A549 (cell line): ENCODE measurements at regions not wholly inside any gene's neighbourhood (a gene's known extent, or its start where the extent isn't known, plus 50 kb on each side); places are given as distances from the start of the nearest gene placed in this dataset.

Experiments used
- CHD4 ChIP-seq: fragments of 200-600 bp; sonication (generic); IDR thresholded peaks from 2 replicates; pipeline ENCODE4 v1.6.1; 2016; ENCODE audit warnings: antibody characterized with exemption, mild to moderate bottlenecking, borderline replicate concordance
- POLR2A ChIP-seq: IDR thresholded peaks from 2 replicates; pipeline ENCODE4 v1.6.1; 2012; ENCODE audit warnings: mild to moderate bottlenecking, low read length
- ZFP36 ChIP-seq: fragments of 450-650 bp; IDR thresholded peaks from 2 replicates; pipeline ENCODE4 v1.6.1; 2014; ENCODE audit warnings: borderline replicate concordance; ENCODE audit not compliant: partially characterized antibody
- TF ChIP-seq, protein P1 (sequence below): fragments of >200 bp; sonication (Bioruptor Twin); formaldehyde crosslinking; IDR thresholded peaks from 3 replicates; pipeline ENCODE4 v1.5.1; 2016
- TF ChIP-seq, protein P2 (sequence below): fragments of 200-600 bp; sonication (generic); IDR thresholded peaks from 2 replicates; pipeline ENCODE4 v1.6.1; 2016; ENCODE audit warnings: antibody characterized with exemption, mild to moderate bottlenecking, moderate library complexity
- TF ChIP-seq, protein P3 (sequence below): IDR thresholded peaks from 2 replicates; pipeline ENCODE4 v1.6.1; 2012
- TF ChIP-seq, protein P4 (sequence below): IDR thresholded peaks from 2 replicates; pipeline ENCODE4 v1.6.1; 2012

DNA sequence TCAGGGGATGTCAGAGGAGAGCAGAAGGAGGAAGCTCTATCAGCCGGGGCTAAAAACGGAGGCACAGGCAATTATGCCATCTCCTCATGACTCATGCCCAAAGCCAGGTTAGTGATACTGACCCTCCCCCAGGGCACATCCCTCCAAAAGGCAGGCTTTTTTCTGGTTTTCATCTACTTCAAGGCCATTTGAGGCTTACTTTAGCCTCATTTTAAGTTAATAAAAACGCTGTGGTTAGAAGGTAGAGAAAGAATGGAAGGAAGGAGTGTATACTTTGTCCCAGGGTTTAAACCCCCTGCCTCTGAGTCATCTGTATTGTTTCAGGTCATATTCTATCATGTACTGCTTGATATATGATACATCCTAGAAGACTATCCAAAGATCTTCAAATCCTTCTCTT is 89.7 kb upstream of the NDP start:
- no peak for TF ChIP-seq CHD4
- TF ChIP-seq, protein P1, sequence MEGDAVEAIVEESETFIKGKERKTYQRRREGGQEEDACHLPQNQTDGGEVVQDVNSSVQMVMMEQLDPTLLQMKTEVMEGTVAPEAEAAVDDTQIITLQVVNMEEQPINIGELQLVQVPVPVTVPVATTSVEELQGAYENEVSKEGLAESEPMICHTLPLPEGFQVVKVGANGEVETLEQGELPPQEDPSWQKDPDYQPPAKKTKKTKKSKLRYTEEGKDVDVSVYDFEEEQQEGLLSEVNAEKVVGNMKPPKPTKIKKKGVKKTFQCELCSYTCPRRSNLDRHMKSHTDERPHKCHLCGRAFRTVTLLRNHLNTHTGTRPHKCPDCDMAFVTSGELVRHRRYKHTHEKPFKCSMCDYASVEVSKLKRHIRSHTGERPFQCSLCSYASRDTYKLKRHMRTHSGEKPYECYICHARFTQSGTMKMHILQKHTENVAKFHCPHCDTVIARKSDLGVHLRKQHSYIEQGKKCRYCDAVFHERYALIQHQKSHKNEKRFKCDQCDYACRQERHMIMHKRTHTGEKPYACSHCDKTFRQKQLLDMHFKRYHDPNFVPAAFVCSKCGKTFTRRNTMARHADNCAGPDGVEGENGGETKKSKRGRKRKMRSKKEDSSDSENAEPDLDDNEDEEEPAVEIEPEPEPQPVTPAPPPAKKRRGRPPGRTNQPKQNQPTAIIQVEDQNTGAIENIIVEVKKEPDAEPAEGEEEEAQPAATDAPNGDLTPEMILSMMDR = no peak
- TF ChIP-seq POLR2A = no peak
- TF ChIP-seq, protein P2, sequence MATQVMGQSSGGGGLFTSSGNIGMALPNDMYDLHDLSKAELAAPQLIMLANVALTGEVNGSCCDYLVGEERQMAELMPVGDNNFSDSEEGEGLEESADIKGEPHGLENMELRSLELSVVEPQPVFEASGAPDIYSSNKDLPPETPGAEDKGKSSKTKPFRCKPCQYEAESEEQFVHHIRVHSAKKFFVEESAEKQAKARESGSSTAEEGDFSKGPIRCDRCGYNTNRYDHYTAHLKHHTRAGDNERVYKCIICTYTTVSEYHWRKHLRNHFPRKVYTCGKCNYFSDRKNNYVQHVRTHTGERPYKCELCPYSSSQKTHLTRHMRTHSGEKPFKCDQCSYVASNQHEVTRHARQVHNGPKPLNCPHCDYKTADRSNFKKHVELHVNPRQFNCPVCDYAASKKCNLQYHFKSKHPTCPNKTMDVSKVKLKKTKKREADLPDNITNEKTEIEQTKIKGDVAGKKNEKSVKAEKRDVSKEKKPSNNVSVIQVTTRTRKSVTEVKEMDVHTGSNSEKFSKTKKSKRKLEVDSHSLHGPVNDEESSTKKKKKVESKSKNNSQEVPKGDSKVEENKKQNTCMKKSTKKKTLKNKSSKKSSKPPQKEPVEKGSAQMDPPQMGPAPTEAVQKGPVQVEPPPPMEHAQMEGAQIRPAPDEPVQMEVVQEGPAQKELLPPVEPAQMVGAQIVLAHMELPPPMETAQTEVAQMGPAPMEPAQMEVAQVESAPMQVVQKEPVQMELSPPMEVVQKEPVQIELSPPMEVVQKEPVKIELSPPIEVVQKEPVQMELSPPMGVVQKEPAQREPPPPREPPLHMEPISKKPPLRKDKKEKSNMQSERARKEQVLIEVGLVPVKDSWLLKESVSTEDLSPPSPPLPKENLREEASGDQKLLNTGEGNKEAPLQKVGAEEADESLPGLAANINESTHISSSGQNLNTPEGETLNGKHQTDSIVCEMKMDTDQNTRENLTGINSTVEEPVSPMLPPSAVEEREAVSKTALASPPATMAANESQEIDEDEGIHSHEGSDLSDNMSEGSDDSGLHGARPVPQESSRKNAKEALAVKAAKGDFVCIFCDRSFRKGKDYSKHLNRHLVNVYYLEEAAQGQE = no peak
- TF ChIP-seq, protein P3, sequence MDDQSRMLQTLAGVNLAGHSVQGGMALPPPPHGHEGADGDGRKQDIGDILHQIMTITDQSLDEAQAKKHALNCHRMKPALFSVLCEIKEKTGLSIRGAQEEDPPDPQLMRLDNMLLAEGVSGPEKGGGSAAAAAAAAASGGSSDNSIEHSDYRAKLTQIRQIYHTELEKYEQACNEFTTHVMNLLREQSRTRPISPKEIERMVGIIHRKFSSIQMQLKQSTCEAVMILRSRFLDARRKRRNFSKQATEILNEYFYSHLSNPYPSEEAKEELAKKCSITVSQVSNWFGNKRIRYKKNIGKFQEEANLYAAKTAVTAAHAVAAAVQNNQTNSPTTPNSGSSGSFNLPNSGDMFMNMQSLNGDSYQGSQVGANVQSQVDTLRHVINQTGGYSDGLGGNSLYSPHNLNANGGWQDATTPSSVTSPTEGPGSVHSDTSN = no peak
- no peak for TF ChIP-seq ZFP36
- TF ChIP-seq, protein P4, sequence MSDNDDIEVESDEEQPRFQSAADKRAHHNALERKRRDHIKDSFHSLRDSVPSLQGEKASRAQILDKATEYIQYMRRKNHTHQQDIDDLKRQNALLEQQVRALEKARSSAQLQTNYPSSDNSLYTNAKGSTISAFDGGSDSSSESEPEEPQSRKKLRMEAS = no peak
